ENCODE measurements at regions not wholly inside any gene's neighbourhood (a gene's known extent, or its start where the extent isn't known, plus 50 kb on each side); places are given as distances from the start of the nearest gene placed in this dataset.

DNA sequence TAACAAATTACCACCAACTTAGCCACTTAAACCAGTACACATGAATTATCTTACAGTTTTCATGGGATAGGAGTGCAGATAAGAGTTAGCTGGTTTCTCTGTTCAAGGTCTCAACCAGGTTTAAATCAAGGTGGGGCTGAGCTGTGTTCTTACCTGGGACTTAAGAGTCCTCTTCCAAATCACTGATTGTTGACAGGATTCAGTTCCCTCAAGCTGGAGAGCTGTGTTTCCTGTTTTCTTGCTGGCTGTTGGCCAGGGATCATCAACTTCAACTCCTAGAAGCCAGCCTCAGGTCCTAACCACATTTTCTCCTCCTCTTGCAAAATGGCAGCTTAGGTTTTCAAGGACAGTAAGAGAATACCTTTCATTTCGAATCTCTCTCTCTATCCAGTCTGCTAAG, 123.8 kb upstream of the CHRM3 start:
- Histone ChIP-seq H3K27me3 (no peaks in the 10 kb centered on the region), H3K9me3 (no peaks in the 10 kb centered on the region), H3K36me3 (no peaks in the 10 kb centered on the region), H3K4me3 (ENCODE audit: low read depth, low read length) (no peak overlapping the region), H3K4me1 (peaks cover 5% of the 10 kb centered on the region; the same call in 1 of the 2 replicates)
- no peak for TF ChIP-seq CTCF (IDR thresholded peaks at IDR 0.05; ENCODE audit: low read depth, low read length)
- no peak for DNase-seq

GRCh38 chr1:239261521-239261920, 124.8 kb upstream of the CHRM3 start:
- no peak for TF ChIP-seq CTCF (IDR thresholded peaks at IDR 0.05; ENCODE audit: low read depth, low read length)
- Histone ChIP-seq H3K4me1 (peaks cover 5% of the 10 kb centered on the region; the same call in 1 of the 2 replicates), H3K36me3 (no peaks in the 10 kb centered on the region), H3K4me3 (ENCODE audit: low read depth, low read length) (no peak overlapping the region), H3K27me3 (no peaks in the 10 kb centered on the region), H3K9me3 (no peaks in the 10 kb centered on the region)
- no peak for DNase-seq

DNA sequence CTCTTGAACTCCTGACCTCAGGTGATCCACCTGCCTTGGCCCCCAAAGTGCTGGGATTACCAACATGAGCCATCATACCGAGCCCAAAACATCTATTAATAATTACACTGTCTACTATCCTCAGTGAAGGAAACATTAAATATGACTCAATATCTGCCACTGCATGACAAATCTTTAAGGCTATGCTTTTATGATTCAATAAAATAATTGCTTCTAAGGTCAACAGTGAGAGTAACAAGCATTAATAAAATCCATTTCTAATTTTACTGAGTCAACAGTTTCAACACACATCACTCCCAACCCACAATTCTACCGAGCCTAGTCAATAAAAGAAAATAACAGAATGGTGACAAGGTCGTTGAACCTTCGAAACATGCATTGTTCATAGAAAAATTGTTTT, 125.5 kb upstream of the CHRM3 start:
- no peak for DNase-seq
- Histone ChIP-seq H3K4me3 (ENCODE audit: low read depth, low read length) (no peak overlapping the region), H3K4me1 (peaks cover 5% of the 10 kb centered on the region; the same call in 1 of the 2 replicates), H3K27me3 (no peaks in the 10 kb centered on the region), H3K9me3 (no peaks in the 10 kb centered on the region), H3K36me3 (no peaks in the 10 kb centered on the region)
- TF ChIP-seq CTCF (IDR thresholded peaks at IDR 0.05; ENCODE audit: low read depth, low read length), result no peak

GRCh38 chr1:239255628-239256160, 130.7 kb upstream of the CHRM3 start:
- no peak for TF ChIP-seq CTCF (IDR thresholded peaks at IDR 0.05; ENCODE audit: low read depth, low read length)
- H3K27me3 ChIP-seq, result no peaks in the 10 kb centered on the region
- no peak overlapping the region for H3K4me3 ChIP-seq (ENCODE audit: low read depth, low read length)
- DNase-seq, result no peak
- no peaks in the 10 kb centered on the region for H3K36me3 ChIP-seq
- H3K4me1 ChIP-seq, result peaks cover 3% of the 10 kb centered on the region; the same call in 1 of the 2 replicates
- H3K9me3 ChIP-seq, result no peaks in the 10 kb centered on the region

DNA sequence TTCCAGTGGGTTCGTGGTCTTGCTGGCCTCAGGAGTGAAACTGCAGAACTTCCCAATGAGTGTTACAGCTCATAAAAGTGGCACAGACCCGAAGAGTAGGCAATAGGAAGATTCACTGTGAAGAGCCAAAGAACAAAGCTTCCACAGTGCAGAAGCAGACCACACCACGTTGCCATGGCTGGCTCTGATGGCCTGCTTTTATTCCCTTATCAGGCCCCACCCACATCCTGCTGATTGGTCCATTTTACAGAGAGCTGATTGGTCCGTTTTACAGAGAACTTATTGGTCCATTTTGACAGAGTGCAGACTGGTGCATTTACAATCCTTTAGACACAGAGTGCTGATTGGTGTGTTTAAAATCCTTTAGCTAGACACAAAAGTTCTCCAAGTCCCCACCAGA, 131.4 kb upstream of the CHRM3 start:
- TF ChIP-seq CTCF (IDR thresholded peaks at IDR 0.05; ENCODE audit: low read depth, low read length), result no peak

DNA sequence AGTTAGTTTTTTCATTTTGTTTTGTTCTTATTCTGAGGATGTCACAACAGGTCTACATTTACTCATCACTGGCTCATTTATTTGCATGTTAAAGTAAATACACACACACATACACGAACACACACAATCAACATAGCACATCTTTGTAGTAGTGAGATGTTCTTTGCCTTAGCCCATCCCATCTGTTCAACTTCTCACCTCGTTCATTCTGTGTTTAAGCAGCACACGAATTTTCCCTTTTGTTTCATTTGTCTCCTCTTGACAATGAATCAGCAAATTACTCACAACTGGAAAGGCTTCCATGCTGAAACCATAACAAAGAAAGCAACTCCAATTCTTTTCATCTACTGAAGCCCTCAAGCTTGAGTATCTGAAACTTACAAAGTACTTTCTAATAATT, 133.3 kb upstream of the CHRM3 start:
- Histone ChIP-seq H3K27me3 (no peaks in the 10 kb centered on the region), H3K36me3 (no peaks in the 10 kb centered on the region), H3K9me3 (no peaks in the 10 kb centered on the region), H3K4me1 (no peaks in the 10 kb centered on the region), H3K4me3 (ENCODE audit: low read depth, low read length) (no peak overlapping the region)
- no peak for TF ChIP-seq CTCF (IDR thresholded peaks at IDR 0.05; ENCODE audit: low read depth, low read length)
- no peak for DNase-seq

More for the DNA sequence above, 131.4 kb upstream of the CHRM3 start:
- Histone ChIP-seq H3K9me3 (no peaks in the 10 kb centered on the region), H3K36me3 (no peaks in the 10 kb centered on the region), H3K4me3 (ENCODE audit: low read depth, low read length) (no peak overlapping the region), H3K27me3 (no peaks in the 10 kb centered on the region), H3K4me1 (peaks cover 3% of the 10 kb centered on the region; the same call in 1 of the 2 replicates)
- no peak for DNase-seq

All from BE2C (cell line).